Kidney (tissue), 13 donors: ENCODE measurements at regions not wholly inside any gene's neighbourhood (a gene's known extent, or its start where the extent isn't known, plus 50 kb on each side); places are given as distances from the start of the nearest gene placed in this dataset.

Experiments
- DNase-seq, 5 donors: peaks; one replicate each; pipeline ENCODE4 v3.0.0-alpha.2; 2013 to 2020
- FAIRE-seq: peaks from 2 replicates; lab custom pipeline; 2012; peaks lifted over from hg19 to GRCh38; lab: Jason Lieb, UNC
- H3K27ac ChIP-seq, 2 donors: one replicate each; pipeline ENCODE4 v1.7.0; 2013; ENCODE audit warnings: low read depth in 2 of 2, low read length in 2 of 2, inconsistent platforms in 1 of 2
- H3K27me3 ChIP-seq: one replicate; pipeline ENCODE4 v1.7.1; 2013; ENCODE audit warnings: low read length, inconsistent platforms; ENCODE audit not compliant: control insufficient read depth, insufficient read depth
- H3K36me3 ChIP-seq, 3 donors: one replicate each; pipeline versions ENCODE4 v1.7.0 to v1.7.1; 2013; ENCODE audit warnings: low read length in 3 of 3, control low read depth in 1 of 3, inconsistent platforms in 1 of 3; ENCODE audit not compliant: insufficient read depth in 3 of 3, control insufficient read depth in 2 of 3
- H3K4me1 ChIP-seq, 3 donors: one replicate each; pipeline versions ENCODE4 v1.7.0 to v1.7.1; 2013; ENCODE audit warnings: low read length in 3 of 3, inconsistent platforms in 1 of 3, low read depth in 1 of 3; ENCODE audit not compliant: control insufficient read depth in 2 of 3, insufficient read depth in 2 of 3
- H3K4me3 ChIP-seq, 3 donors: one replicate each; pipeline versions ENCODE4 v1.7.0 to v1.8.1; 2013; ENCODE audit warnings: low read length in 3 of 3, control low read depth in 1 of 3, inconsistent platforms in 1 of 3
- H3K9ac ChIP-seq, 3 donors: one replicate each; pipeline versions ENCODE4 v1.7.0 to v1.7.1; 2013; ENCODE audit warnings: low read length in 3 of 3, control low read depth in 1 of 3, inconsistent platforms in 1 of 3
- H3K9me3 ChIP-seq, 3 donors: one replicate each; pipeline versions ENCODE4 v1.7.0 to v1.7.1; 2013; ENCODE audit warnings: low read length in 3 of 3, control low read depth in 1 of 3, inconsistent platforms in 1 of 3; ENCODE audit not compliant: control insufficient read depth in 2 of 3, insufficient read depth in 1 of 3
- intact Hi-C: fragments of 100-400 bp; cut with DNase I; formaldehyde crosslinking; loops from one replicate; pipeline ENCODE4 v1.11.1; 2022
- TF ChIP-seq, protein P1 (sequence below): IDR thresholded peaks from 3 replicates; pipeline ENCODE4 v1.5.1; 2012; ENCODE audit warnings: mild to moderate bottlenecking, moderate library complexity, borderline replicate concordance; ENCODE audit not compliant: insufficient read depth; ENCODE audit errors: extremely low read depth
- donor health status: control.
- donor health status: control.
- donor health status: control.
- donor health status: control.
- donor health status: control.
- donor health status: DM: yes; HTN: yes; CAD: no.
- donor health status: Normal renal cell carcinoma (clear cell type).

- Histone ChIP-seq H3K4me1 (no peaks in the 10 kb centered on the region), H3K9me3 (no peaks in the 10 kb centered on the region), H3K27ac (no peak overlapping the region), H3K36me3 (peaks cover 0 to 3% (median 0%) of the 10 kb centered on the region in 3 donors), H3K27me3 (no peaks in the 10 kb centered on the region), H3K9ac (no peak overlapping the region), H3K4me3 (no peak overlapping the region)
- FAIRE-seq, result no peak
- DNase-seq, result no peak
- intact Hi-C loops, result no loop called here
- TF ChIP-seq, protein P1, sequence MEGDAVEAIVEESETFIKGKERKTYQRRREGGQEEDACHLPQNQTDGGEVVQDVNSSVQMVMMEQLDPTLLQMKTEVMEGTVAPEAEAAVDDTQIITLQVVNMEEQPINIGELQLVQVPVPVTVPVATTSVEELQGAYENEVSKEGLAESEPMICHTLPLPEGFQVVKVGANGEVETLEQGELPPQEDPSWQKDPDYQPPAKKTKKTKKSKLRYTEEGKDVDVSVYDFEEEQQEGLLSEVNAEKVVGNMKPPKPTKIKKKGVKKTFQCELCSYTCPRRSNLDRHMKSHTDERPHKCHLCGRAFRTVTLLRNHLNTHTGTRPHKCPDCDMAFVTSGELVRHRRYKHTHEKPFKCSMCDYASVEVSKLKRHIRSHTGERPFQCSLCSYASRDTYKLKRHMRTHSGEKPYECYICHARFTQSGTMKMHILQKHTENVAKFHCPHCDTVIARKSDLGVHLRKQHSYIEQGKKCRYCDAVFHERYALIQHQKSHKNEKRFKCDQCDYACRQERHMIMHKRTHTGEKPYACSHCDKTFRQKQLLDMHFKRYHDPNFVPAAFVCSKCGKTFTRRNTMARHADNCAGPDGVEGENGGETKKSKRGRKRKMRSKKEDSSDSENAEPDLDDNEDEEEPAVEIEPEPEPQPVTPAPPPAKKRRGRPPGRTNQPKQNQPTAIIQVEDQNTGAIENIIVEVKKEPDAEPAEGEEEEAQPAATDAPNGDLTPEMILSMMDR, result no peak
Measured at GRCh38 chr2:54054271-54054670, 61.1 kb upstream of the ACYP2 start.

- H3K9ac ChIP-seq, result no peak overlapping the region
- TF ChIP-seq, protein P1, result no peak
- H3K4me1 ChIP-seq, result no peaks in the 10 kb centered on the region
- FAIRE-seq (no peak), DNase-seq (no peak)
- H3K9me3 ChIP-seq, result no peaks in the 10 kb centered on the region
- H3K27ac ChIP-seq, result no peak overlapping the region
- peaks cover 0 to 3% (median 0%) of the 10 kb centered on the region in 3 donors for H3K36me3 ChIP-seq
- intact Hi-C loops, result no loop called here
- H3K4me3 ChIP-seq, result no peak overlapping the region
- H3K27me3 ChIP-seq, result no peaks in the 10 kb centered on the region
Measured at GRCh38 chr2:54053830-54054229, 61.6 kb upstream of the ACYP2 start.

DNA sequence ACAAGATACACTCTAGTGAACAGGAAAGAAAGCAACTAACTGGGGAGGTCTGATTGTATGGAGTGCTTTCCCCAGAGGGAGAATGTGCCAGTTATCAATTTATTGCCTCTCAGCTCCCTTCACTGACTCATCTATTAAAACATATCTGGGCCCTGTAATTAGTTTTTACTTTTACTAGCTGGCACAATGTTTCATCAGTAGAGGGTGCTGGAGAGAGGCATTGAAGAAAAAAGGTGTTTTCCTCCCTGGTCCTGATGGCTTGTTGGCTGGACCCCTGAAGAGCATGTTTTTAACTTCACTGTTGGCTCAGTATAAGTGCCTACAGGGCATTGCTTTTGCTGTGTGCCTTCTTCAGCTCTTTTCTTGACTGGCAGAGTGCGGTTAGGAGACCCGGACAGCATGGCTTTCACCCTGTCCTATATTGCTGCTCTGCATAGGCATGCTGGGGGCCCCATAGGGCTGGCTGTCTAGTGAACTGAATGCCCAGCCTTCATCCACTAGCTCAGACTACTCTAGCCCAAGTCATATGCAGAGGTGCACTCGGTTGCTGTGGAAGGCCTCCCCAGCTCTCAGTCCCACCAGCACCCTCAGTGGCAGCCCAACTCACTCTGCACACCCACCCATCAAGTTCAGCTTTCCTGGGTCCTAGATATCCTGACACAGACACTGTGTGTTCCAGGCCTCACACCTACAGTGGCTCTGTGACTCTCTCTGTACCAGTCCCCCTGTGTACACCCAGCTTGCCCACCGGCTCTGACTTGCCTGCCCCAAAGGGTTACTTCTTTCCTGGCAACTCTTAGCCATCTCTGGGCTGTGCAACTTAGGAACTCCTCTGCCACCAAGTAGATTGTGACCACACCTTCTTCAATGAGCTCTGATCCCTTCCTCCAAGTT lies 62.3 kb upstream of the ACYP2 start:
- H3K27ac ChIP-seq, result no peak overlapping the region

More for the DNA sequence above, 62.3 kb upstream of the ACYP2 start:
- Histone ChIP-seq H3K4me3 (no peak overlapping the region), H3K9ac (no peak overlapping the region), H3K36me3 (peaks cover 0 to 3% (median 0%) of the 10 kb centered on the region in 3 donors), H3K27me3 (no peaks in the 10 kb centered on the region), H3K9me3 (no peaks in the 10 kb centered on the region), H3K4me1 (no peaks in the 10 kb centered on the region)
- DNase-seq (no peak), FAIRE-seq (no peak)
- TF ChIP-seq, protein P1, result no peak
- intact Hi-C loops, result no loop called here
